Karpas-422 (cell line): ENCODE measurements at regions not wholly inside any gene's neighbourhood (a gene's known extent, or its start where the extent isn't known, plus 50 kb on each side); places are given as distances from the start of the nearest gene placed in this dataset.

ENCODE experiments used
- DNase-seq: peaks from one replicate; pipeline ENCODE4 v3.0.0-alpha.2; 2015
- H2AFZ ChIP-seq: fragments of 200-600 bp; sonication (generic); 2 replicates; pipeline ENCODE4 v1.6.1; 2014; ENCODE audit warnings: antibody characterized with exemption, low read length, mixed read lengths
- H3K27ac ChIP-seq: fragments of 200-600 bp; sonication (generic); 2 replicates; pipeline ENCODE4 v1.5.1; 2014; ENCODE audit warnings: mild to moderate bottlenecking, low read length, moderate library complexity
- H3K27me3 ChIP-seq: fragments of 200-600 bp; sonication (generic); 2 replicates; pipeline ENCODE4 v1.6.1; 2014; ENCODE audit warnings: low read length, mixed read lengths
- H3K36me3 ChIP-seq: fragments of 200-600 bp; sonication (generic); 2 replicates; pipeline ENCODE4 v1.6.1; 2014; ENCODE audit warnings: low read length, mixed read lengths; ENCODE audit not compliant: insufficient read depth
- H3K4me1 ChIP-seq: fragments of 200-600 bp; sonication (generic); 2 replicates; pipeline ENCODE4 v1.6.1; 2014; ENCODE audit warnings: mild to moderate bottlenecking, low read length, mixed read lengths
- H3K4me2 ChIP-seq: fragments of 200-600 bp; sonication (generic); 2 replicates; pipeline ENCODE4 v1.6.1; 2014; ENCODE audit warnings: low read length, low read depth, mild to moderate bottlenecking; ENCODE audit not compliant: poor library complexity, severe bottlenecking
- H3K4me3 ChIP-seq: fragments of 200-600 bp; sonication (generic); 2 replicates; pipeline ENCODE4 v1.5.1; 2014; ENCODE audit warnings: mild to moderate bottlenecking, antibody characterized with exemption, low read length, mixed read lengths
- H3K79me2 ChIP-seq: fragments of 200-600 bp; sonication (generic); 2 replicates; pipeline ENCODE4 v1.6.1; 2014; ENCODE audit warnings: mild to moderate bottlenecking, low read length, mixed read lengths
- H3K9ac ChIP-seq: fragments of 200-600 bp; sonication (generic); 2 replicates; pipeline ENCODE4 v1.6.0; 2014; ENCODE audit warnings: low read length
- H3K9me2 ChIP-seq: fragments of 200-600 bp; sonication (generic), shearing (Covaris generic); replicated peaks from 2 replicates; pipeline ENCODE4 v1.6.0; 2014; ENCODE audit warnings: mild to moderate bottlenecking, low read length, moderate library complexity; ENCODE audit not compliant: insufficient read depth
- H3K9me3 ChIP-seq: fragments of 300-700, 200-600 bp; sonication (generic); 2 replicates; pipeline ENCODE4 v1.6.1; 2014; ENCODE audit warnings: low read length, mixed read lengths
- H4K20me1 ChIP-seq: fragments of 200-600 bp; sonication (generic); 2 replicates; pipeline ENCODE4 v1.6.1; 2014; ENCODE audit warnings: mild to moderate bottlenecking, antibody characterized with exemption, low read length, low read depth; ENCODE audit not compliant: insufficient read depth

- no peak overlapping the region for H2AFZ ChIP-seq
- H3K4me1 ChIP-seq: no peaks in the 10 kb centered on the region
- H3K9me2 ChIP-seq: no peaks in the 10 kb centered on the region
- H4K20me1 ChIP-seq: no peaks in the 10 kb centered on the region
- no peaks in the 10 kb centered on the region for H3K9me3 ChIP-seq
- no peak for DNase-seq
- no peak overlapping the region for H3K27ac ChIP-seq
- H3K79me2 ChIP-seq: no peaks in the 10 kb centered on the region
- H3K36me3 ChIP-seq: no peaks in the 10 kb centered on the region
- H3K4me3 ChIP-seq: no peak overlapping the region
- no peaks in the 10 kb centered on the region for H3K27me3 ChIP-seq
- no peak overlapping the region for H3K4me2 ChIP-seq
- H3K9ac ChIP-seq: no peak overlapping the region
These were observed 87.3 kb downstream of the SEC61B start for GRCh38 chr9:99309141-99309939.

GRCh38 chr9:99312736-99313135 lies 90.7 kb downstream of the SEC61B start:
- no peak for DNase-seq
- Histone ChIP-seq H3K4me2 (no peak overlapping the region), H3K9me2 (no peaks in the 10 kb centered on the region), H4K20me1 (no peaks in the 10 kb centered on the region), H3K4me1 (no peaks in the 10 kb centered on the region), H3K9me3 (no peaks in the 10 kb centered on the region), H3K9ac (no peak overlapping the region), H3K36me3 (no peaks in the 10 kb centered on the region), H3K4me3 (no peak overlapping the region), H3K79me2 (no peaks in the 10 kb centered on the region), H3K27ac (no peak overlapping the region), H2AFZ (no peak overlapping the region), H3K27me3 (no peaks in the 10 kb centered on the region)

GRCh38 chr9:99319048-99319447 lies 97.0 kb downstream of the SEC61B start:
- no peak overlapping the region for H2AFZ ChIP-seq
- no peaks in the 10 kb centered on the region for H3K79me2 ChIP-seq
- no peaks in the 10 kb centered on the region for H4K20me1 ChIP-seq
- no peaks in the 10 kb centered on the region for H3K9me3 ChIP-seq
- no peak overlapping the region for H3K4me3 ChIP-seq
- no peaks in the 10 kb centered on the region for H3K4me1 ChIP-seq
- no peak overlapping the region for H3K27ac ChIP-seq
- no peak overlapping the region for H3K4me2 ChIP-seq
- no peaks in the 10 kb centered on the region for H3K36me3 ChIP-seq
- no peak for DNase-seq
- no peak overlapping the region for H3K9ac ChIP-seq
- H3K27me3 ChIP-seq: no peaks in the 10 kb centered on the region
- H3K9me2 ChIP-seq: no peaks in the 10 kb centered on the region

GRCh38 chr9:99322299-99322698 lies 100.2 kb downstream of the SEC61B start:
- Histone ChIP-seq H3K4me3 (no peak overlapping the region), H3K9ac (no peak overlapping the region), H3K27ac (no peak overlapping the region), H3K9me3 (no peaks in the 10 kb centered on the region), H3K9me2 (no peaks in the 10 kb centered on the region), H3K36me3 (no peaks in the 10 kb centered on the region), H3K27me3 (no peaks in the 10 kb centered on the region), H3K4me1 (no peaks in the 10 kb centered on the region), H2AFZ (no peak overlapping the region), H3K79me2 (no peaks in the 10 kb centered on the region), H3K4me2 (no peak overlapping the region), H4K20me1 (no peaks in the 10 kb centered on the region)
- no peak for DNase-seq

- Histone ChIP-seq H3K9me2 (no peaks in the 10 kb centered on the region), H3K79me2 (no peaks in the 10 kb centered on the region), H3K27me3 (no peaks in the 10 kb centered on the region), H2AFZ (no peak overlapping the region), H3K4me3 (no peak overlapping the region), H3K36me3 (no peaks in the 10 kb centered on the region), H3K27ac (no peak overlapping the region), H3K9ac (no peak overlapping the region), H3K4me1 (no peaks in the 10 kb centered on the region), H4K20me1 (no peaks in the 10 kb centered on the region), H3K4me2 (no peak overlapping the region), H3K9me3 (no peaks in the 10 kb centered on the region)
- DNase-seq: no peak
These were observed 104.2 kb downstream of the SEC61B start for GRCh38 chr9:99326112-99326916.

GRCh38 chr9:99326917-99327189 lies 104.8 kb downstream of the SEC61B start:
- Histone ChIP-seq H4K20me1 (no peaks in the 10 kb centered on the region), H3K79me2 (no peaks in the 10 kb centered on the region), H3K9ac (no peak overlapping the region), H3K4me2 (no peak overlapping the region), H2AFZ (no peak overlapping the region), H3K27me3 (no peaks in the 10 kb centered on the region), H3K4me1 (no peaks in the 10 kb centered on the region), H3K9me2 (no peaks in the 10 kb centered on the region), H3K27ac (no peak overlapping the region), H3K4me3 (no peak overlapping the region), H3K9me3 (no peaks in the 10 kb centered on the region), H3K36me3 (no peaks in the 10 kb centered on the region)
- DNase-seq: no peak

- Histone ChIP-seq H2AFZ (no peak overlapping the region), H3K4me1 (no peaks in the 10 kb centered on the region), H3K9me2 (no peaks in the 10 kb centered on the region), H3K4me2 (no peak overlapping the region), H3K9ac (no peak overlapping the region), H3K27ac (no peak overlapping the region), H3K27me3 (no peaks in the 10 kb centered on the region), H3K79me2 (no peaks in the 10 kb centered on the region), H3K36me3 (no peaks in the 10 kb centered on the region), H3K9me3 (no peaks in the 10 kb centered on the region), H4K20me1 (no peaks in the 10 kb centered on the region), H3K4me3 (no peak overlapping the region)
- DNase-seq: no peak
These were observed 105.6 kb downstream of the SEC61B start for GRCh38 chr9:99327667-99328066.

- Histone ChIP-seq H3K4me2 (no peak overlapping the region), H3K79me2 (no peaks in the 10 kb centered on the region), H3K36me3 (no peaks in the 10 kb centered on the region), H3K4me3 (no peak overlapping the region), H2AFZ (no peak overlapping the region), H3K27ac (no peak overlapping the region), H4K20me1 (no peaks in the 10 kb centered on the region), H3K9me3 (no peaks in the 10 kb centered on the region), H3K9me2 (no peaks in the 10 kb centered on the region), H3K9ac (no peak overlapping the region), H3K4me1 (no peaks in the 10 kb centered on the region), H3K27me3 (no peaks in the 10 kb centered on the region)
- DNase-seq: no peak
These were observed 113.2 kb downstream of the SEC61B start for GRCh38 chr9:99335280-99335679.
